ENCODE measurements at regions not wholly inside any gene's neighbourhood (a gene's known extent, or its start where the extent isn't known, plus 50 kb on each side); places are given as distances from the start of the nearest gene placed in this dataset.
"Not testable (repeated sequence)": the region's sequence is repeated elsewhere in the genome, so short reads cannot be mapped to it uniquely, and the experiment has no call there.

DNA sequence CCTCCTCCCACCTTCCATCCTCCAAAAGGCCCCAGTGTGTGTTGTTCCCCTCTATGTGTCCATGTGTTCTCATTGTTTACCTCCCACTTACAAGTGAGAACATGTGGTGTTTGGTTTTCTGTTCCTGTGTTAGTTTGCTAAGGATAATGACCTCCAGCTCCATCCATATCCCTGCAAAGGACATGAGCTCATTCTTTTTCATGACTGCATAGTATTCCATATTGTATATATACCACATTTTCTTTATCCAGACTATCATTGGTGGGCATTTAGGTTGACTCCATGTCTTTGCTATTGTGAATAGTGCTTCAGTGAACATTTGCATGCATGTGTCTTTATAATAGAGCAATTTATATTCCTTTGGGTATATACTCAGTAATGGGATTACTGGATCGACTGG, 333.0 kb downstream of the BTBD3 start:
- not testable (repeated sequence) for TF ChIP-seq CTCF (conservative IDR thresholded peaks at IDR 0.05; ENCODE audit: low read depth, low read length); EZH2 (IDR thresholded peaks at IDR 0.05; ENCODE audit: low read length, unreplicated experiment); EZH2phosphoT487 (IDR thresholded peaks at IDR 0.05; ENCODE audit: borderline replicate concordance, low read length)

Measured in PC-3 (cell line).